Panc1 (cell line): ENCODE measurements at regions not wholly inside any gene's neighbourhood (a gene's known extent, or its start where the extent isn't known, plus 50 kb on each side); places are given as distances from the start of the nearest gene placed in this dataset.

Experiments
- ATAC-seq: fragments of 200-7000 bp; cut with Tn5 transposase; 2 replicates; pipeline ENCODE4 v1.9.1; 2020; ENCODE audit warnings: mild to moderate bottlenecking, moderate library complexity
- BruUV-seq: library from RNA; stranded (reverse); fragments of 400-500 nt; replicated peaks from 2 replicates; lab custom pipeline; 2021; lab: Mats Ljungman, UMichigan
- CTCF ChIA-PET: fragments of 300-600 bp; sonication (Branson Sonifier 250); formaldehyde crosslinking; loops from one replicate; lab custom pipeline; 2022; ENCODE audit warnings: antibody characterized with exemption; lab: Charles Lee
- POLR2A ChIA-PET: fragments of 300-600 bp; sonication (Branson Sonifier 250); formaldehyde crosslinking; loops from one replicate; lab custom pipeline; 2022; ENCODE audit warnings: antibody characterized with exemption; lab: Charles Lee
- DNase-seq: peaks from one replicate; pipeline ENCODE4 v3.0.0-alpha.2; 2010; ENCODE audit warnings: low read depth, low spot score
- H3K27ac ChIP-seq: 2 replicates; pipeline ENCODE4 v1.5.1; 2011; ENCODE audit warnings: mild to moderate bottlenecking, low read length, inconsistent platforms
- H3K27me3 ChIP-seq: fragments of 200-500 bp; sonication (Bioruptor generic); 2 replicates; pipeline ENCODE4 v1.6.0; 2014; ENCODE audit warnings: low read length, inconsistent platforms; ENCODE audit not compliant: control insufficient read depth, insufficient read depth
- H3K36me3 ChIP-seq: fragments of 200-500 bp; sonication (Bioruptor generic); 2 replicates; pipeline ENCODE4 v1.5.1; 2014; ENCODE audit warnings: inconsistent platforms, mild to moderate bottlenecking, low read length, moderate library complexity; ENCODE audit not compliant: control insufficient read depth, insufficient read depth
- H3K4me1 ChIP-seq: 2 replicates; pipeline ENCODE4 v1.5.1; 2011; ENCODE audit warnings: inconsistent platforms, mild to moderate bottlenecking, low read length, moderate library complexity; ENCODE audit not compliant: control insufficient read depth, insufficient read depth
- H3K4me3 ChIP-seq, 2 experiments: 2 replicates each; pipeline ENCODE4 v1.5.1; 2011 to 2012; ENCODE audit warnings: low read depth in 2 of 2, low read length in 2 of 2, mild to moderate bottlenecking in 2 of 2, inconsistent platforms in 1 of 2, moderate library complexity in 1 of 2
- H3K9me3 ChIP-seq: fragments of 200-500 bp; sonication (Bioruptor generic); 2 replicates; pipeline ENCODE4 v1.5.1; 2014; ENCODE audit warnings: low read depth, mild to moderate bottlenecking, inconsistent platforms, low read length, moderate library complexity; ENCODE audit not compliant: control insufficient read depth, insufficient read depth
- CTCF ChIP-seq: fragments of 450-650 bp; IDR thresholded peaks from 2 replicates; pipeline ENCODE4 v1.5.1; 2017; ENCODE audit warnings: mild to moderate bottlenecking
- POLR2AphosphoS5 ChIP-seq: IDR thresholded peaks from 2 replicates; pipeline ENCODE4 v1.6.1; 2012; ENCODE audit warnings: mild to moderate bottlenecking, low read depth, low read length, moderate library complexity
- REST ChIP-seq, 2 experiments: IDR thresholded peaks; 2 replicates each; pipeline ENCODE4 v1.6.1; 2011 to 2012; ENCODE audit warnings: low read depth in 2 of 2, control low read depth in 1 of 2, low read length in 1 of 2, mild to moderate bottlenecking in 1 of 2, moderate library complexity in 1 of 2; ENCODE audit not compliant: insufficient read depth in 1 of 2
- SIN3A ChIP-seq: IDR thresholded peaks from 2 replicates; pipeline ENCODE4 v1.6.1; 2012; ENCODE audit warnings: low read depth, mild to moderate bottlenecking, low read length, moderate library complexity, borderline replicate concordance; ENCODE audit not compliant: insufficient read depth
- TCF7L2 ChIP-seq: IDR thresholded peaks from 2 replicates; pipeline ENCODE4 v1.6.1; 2011; ENCODE audit warnings: mild to moderate bottlenecking, low read depth, low read length, inconsistent platforms
- in situ Hi-C: cut with HindIII; loops from 2 replicates; pipeline ENCODE4 v1.10.0; 2016; ENCODE audit warnings: low sequenced_read_pairs, low pct_unique_long_range_greater_than_20kb
- intact Hi-C: fragments of 100-400 bp; cut with micrococcal nuclease; formaldehyde crosslinking; loops from one replicate; pipeline ENCODE4 v1.10.0; 2022; ENCODE audit not compliant: unreplicated experiment

GRCh38 chrX:40346379-40346778 is 234.4 kb upstream of the ATP6AP2 start:
- TF ChIP-seq POLR2AphosphoS5 = no peak
- no peak for DNase-seq
- H3K4me3 ChIP-seq = no peak overlapping the region
- no TSS peak for BruUV-seq
- no peaks in the 10 kb centered on the region for H3K36me3 ChIP-seq
- H3K27me3 ChIP-seq = no peaks in the 10 kb centered on the region
- H3K27ac ChIP-seq = no peak overlapping the region
- POLR2A ChIA-PET = no interaction called here
- in situ Hi-C loops = no loop called here
- intact Hi-C loops = no loop called here
- no peaks in the 10 kb centered on the region for H3K9me3 ChIP-seq
- CTCF ChIA-PET = no interaction called here
- no peaks in the 10 kb centered on the region for H3K4me1 ChIP-seq
- no peak for ATAC-seq

- Histone ChIP-seq H3K4me3 (no peak overlapping the region), H3K27me3 (no peaks in the 10 kb centered on the region), H3K27ac (no peak overlapping the region), H3K4me1 (no peaks in the 10 kb centered on the region), H3K36me3 (no peaks in the 10 kb centered on the region), H3K9me3 (no peaks in the 10 kb centered on the region)
- DNase-seq (no peak), ATAC-seq (no peak)
- ChIA-PET CTCF (no interaction called here), POLR2A (no interaction called here)
- intact Hi-C loops (no loop called here), in situ Hi-C loops (no loop called here)
- TF ChIP-seq SIN3A = no peak
- TF ChIP-seq POLR2AphosphoS5 = no peak
- no peak for TF ChIP-seq TCF7L2
- no peak for TF ChIP-seq REST (IDR thresholded peaks at IDR 0.05; ENCODE audit: insufficient read depth in 1 of 2, low read depth in 2 of 2, low read length in 1 of 2)
- TF ChIP-seq CTCF = no peak
- BruUV-seq = no TSS peak
These were observed 237.5 kb upstream of the ATP6AP2 start for GRCh38 chrX:40343319-40343718.

GRCh38 chrX:40340116-40340515 is 240.7 kb upstream of the ATP6AP2 start:
- ATAC-seq (no peak), DNase-seq (no peak)
- H3K4me3 ChIP-seq = no peak overlapping the region
- POLR2A ChIA-PET = no interaction called here
- H3K27ac ChIP-seq = no peak overlapping the region
- no peaks in the 10 kb centered on the region for H3K27me3 ChIP-seq
- in situ Hi-C loops = no loop called here
- BruUV-seq = no TSS peak
- H3K36me3 ChIP-seq = no peaks in the 10 kb centered on the region
- H3K9me3 ChIP-seq = no peaks in the 10 kb centered on the region
- TF ChIP-seq CTCF (no peak), REST (IDR thresholded peaks at IDR 0.05; ENCODE audit: insufficient read depth in 1 of 2, low read depth in 2 of 2, low read length in 1 of 2) (no peak), SIN3A (no peak), POLR2AphosphoS5 (no peak), TCF7L2 (no peak)
- H3K4me1 ChIP-seq = no peaks in the 10 kb centered on the region
- CTCF ChIA-PET = no interaction called here
- intact Hi-C loops = no loop called here
